NOMO-1 treated with dmso at 0.1 percent for 144 hours (cell line): ENCODE measurements at regions not wholly inside any gene's neighbourhood (a gene's known extent, or its start where the extent isn't known, plus 50 kb on each side); places are given as distances from the start of the nearest gene placed in this dataset.

Experiments
- DNase-seq: peaks from one replicate; lab custom pipeline; 2025; ENCODE audit not compliant: unreplicated experiment; lab: John Stamatoyannopoulos, UW

DNA sequence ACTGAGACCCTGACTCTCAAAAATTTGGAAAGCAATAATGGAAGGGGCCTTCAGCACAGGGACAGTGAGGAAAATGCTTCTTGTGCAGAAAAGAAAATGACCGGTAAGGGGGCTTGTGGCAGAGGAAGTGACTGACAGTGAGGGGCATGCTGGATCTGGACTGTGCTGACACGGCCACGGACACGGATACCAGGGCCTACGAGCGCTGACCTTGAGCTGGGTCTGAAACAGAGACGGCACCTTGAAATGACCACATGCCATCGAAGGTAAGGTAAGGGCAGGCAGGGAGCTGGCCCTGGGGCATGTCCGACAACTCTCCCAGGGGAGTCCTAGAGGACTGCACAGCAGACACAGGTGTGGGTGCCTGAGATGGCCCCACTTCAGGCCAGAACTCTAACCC is 182.1 kb downstream of the RHOU start:
- no peak for DNase-seq

DNA sequence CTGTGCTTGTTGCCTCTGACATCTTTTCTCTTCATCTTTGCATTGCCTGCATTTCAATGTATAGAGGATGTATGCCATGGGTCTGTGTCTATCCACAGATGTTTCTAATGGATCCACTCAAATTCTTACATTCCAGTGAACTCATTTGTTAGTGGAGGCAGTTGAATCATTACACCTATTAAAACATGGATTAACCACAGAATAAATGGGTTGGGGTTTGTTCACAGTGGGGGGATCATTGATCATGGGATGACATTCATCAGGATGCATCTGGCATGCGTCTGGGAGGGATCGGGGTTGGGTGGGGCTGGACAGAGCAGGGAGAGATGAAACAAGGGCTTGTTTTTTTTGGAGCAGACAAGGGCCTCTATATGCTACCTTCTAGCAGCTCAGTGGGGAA is 182.5 kb downstream of the RHOU start:
- no peak for DNase-seq

DNA sequence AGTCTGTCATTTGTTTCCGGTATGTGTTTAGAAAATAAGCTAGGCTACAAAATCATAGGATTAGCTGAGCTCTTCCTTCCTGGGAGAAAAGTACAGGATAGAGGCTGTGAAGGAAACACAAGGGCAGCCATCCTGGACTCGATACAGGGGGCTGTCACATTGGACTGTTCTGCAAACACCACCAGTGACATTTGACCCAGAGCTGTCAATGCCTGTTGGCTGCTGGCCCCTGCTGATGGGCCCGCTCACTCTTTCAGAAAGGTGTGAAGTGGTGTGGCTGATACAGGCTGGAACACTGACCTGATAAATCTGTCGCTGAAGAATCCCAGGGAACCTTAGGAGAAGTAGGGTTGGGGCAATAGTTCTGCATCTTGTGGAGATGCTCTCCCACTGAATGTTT is 183.1 kb downstream of the RHOU start:
- no peak for DNase-seq

DNA sequence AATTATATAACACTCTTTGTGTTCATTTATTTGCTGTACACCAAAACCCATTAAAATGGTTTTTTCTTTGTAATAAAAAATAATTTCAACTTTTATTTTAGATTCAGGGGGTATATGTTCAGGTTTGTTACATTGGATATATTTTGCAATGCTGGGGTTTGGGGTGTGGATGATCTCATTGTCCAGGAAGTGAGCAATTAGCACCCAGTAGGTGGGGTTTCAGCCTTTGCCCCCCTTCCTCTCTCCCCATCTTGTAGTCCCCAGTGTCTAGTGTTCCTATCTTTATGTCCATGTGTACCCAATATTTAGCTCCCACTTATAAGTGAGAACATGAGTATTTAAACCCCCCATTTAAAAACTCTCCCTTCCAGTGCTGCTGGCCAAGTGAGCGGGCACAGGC is 184.6 kb downstream of the RHOU start:
- DNase-seq: no peak

DNA sequence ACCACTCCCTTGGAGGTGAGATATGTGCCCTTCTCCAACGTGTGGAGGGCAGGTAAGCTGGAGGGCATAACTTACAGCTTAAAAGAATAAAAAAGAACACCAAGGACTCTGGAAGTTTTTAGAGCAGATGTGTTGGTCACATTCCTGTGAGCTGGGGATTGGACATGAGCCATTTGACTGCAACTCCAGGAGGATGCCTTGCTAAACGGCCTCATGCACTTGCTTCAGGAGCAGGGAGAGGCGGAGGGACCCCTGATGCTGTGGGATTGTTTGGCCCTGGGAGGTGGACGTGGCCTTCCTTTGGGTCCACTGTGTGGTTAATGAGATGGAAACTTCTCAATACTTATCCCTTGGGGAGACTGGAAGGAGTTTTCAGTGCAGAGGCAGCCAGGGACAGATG is 185.6 kb downstream of the RHOU start:
- DNase-seq: no peak

DNA sequence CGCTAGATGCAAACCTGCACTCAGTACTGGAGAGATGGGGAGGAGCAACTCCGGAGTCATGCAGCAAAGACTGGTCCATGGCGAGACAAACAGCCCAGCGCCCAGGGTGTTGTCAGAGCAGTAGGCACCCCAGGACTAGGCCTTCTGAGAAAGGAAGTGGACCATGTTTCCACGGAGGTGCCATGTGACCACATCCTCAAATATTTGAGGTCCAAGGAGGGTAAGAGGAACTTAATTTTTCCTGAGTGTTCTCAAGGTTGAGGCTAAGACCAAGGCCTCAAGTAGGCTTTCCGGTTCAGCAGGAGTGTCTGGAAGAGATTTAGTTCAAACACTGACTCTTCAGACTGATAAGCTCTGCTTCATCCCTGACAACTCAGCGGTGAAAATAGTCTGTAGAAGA is 186.2 kb downstream of the RHOU start:
- peak; percentile 61 for DNase-seq

DNA sequence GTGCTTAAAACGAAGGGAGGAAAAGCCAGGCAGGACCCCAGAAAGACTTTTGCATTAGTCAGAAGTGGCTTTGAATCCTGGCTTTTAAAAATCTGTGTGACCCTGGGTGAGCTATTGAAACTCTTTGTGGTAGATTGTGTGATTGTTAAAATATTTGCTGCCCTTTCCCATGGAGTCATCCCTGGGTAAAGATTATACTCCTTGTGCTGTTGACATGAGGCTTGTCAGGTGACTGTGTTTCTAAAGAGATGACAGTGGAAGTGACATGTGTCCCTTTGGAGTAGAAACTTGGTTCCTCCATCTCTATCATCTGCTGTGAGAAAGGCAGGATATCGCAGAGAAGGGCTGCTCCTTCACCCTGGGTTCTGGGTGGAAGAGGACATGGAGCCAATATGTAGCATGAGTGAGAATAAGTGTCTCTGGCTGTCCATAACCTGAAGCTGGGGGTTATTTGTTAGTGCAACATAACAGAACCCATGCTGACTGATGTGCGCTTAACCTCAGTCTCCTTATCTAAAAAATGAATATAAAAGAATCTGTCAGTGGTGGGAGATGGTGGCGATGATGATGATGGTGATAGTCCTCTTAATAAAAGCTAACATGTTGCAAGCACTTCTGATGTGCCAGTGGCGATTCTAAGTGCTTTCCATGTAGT is 187.6 kb downstream of the RHOU start:
- no peak for DNase-seq

DNA sequence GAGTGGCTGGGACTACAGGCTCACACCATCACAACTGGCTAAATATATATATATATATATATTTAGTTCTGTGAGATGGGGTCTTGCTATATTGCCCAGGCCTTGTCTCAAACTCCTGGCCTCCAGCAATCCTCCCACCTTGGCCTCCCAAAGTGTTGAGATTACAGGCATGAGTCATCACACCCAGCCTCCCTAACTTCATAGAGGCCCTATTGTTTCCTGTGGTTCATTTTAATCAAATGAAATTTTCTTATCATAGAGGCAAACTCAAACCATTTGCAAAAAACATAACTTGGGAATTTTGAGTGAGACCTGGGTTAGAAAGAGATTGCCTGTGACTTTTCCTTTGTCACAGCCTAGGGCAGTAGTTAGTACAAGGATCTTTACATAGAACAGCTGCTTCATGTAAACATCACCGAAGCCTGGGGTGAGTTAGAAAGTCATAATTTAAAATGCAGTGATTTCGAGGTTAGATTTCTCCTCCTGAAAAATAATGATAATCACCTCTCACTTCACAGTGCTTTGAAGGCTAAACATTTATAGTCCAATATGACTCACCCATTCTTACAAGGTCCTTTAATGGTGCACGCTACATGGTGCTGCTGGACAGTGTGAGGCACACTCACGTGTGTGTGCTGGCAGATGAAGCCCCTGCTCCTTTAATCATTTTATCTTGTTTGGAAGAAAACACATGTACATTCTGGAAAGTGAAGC is 188.9 kb downstream of the RHOU start:
- DNase-seq: no peak

DNA sequence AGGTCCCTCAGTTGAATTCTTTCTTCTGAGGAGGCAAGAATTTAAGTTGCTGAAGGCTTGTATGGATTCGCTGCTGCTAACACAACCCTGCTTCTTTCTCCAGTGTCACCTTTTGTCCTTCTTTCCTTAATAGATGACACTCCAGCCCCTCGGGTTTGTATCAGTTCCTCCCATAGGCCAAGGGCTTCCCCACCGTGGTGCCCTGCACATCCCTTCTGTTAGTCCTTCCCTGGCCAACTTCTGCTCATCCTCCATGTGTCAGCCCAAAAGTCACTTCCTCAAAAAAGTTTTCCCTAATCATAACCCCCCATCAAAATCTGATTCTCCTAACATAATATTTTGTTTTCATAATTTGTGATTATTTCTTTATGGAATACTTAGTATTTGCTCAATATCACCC is 190.4 kb downstream of the RHOU start:
- DNase-seq: no peak

DNA sequence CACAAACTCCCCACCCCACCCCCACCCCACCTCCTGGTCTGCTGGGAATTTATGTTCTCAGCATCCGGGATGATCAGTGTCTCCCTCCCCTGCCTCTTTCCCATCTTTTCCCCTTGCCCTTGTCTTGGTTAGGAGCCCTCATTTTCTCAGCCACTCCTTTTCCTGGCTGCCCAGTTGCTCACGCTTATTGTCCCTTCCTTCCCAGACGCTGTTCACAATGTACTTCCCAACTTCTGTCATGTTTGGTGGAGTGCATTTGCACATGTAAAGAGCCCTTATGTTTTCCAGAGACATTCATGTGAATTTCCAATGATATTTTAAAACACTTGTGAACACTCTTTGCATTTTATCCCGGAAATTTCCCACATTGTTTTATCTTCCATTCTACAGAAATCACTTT is 192.1 kb downstream of the RHOU start:
- no peak for DNase-seq

DNA sequence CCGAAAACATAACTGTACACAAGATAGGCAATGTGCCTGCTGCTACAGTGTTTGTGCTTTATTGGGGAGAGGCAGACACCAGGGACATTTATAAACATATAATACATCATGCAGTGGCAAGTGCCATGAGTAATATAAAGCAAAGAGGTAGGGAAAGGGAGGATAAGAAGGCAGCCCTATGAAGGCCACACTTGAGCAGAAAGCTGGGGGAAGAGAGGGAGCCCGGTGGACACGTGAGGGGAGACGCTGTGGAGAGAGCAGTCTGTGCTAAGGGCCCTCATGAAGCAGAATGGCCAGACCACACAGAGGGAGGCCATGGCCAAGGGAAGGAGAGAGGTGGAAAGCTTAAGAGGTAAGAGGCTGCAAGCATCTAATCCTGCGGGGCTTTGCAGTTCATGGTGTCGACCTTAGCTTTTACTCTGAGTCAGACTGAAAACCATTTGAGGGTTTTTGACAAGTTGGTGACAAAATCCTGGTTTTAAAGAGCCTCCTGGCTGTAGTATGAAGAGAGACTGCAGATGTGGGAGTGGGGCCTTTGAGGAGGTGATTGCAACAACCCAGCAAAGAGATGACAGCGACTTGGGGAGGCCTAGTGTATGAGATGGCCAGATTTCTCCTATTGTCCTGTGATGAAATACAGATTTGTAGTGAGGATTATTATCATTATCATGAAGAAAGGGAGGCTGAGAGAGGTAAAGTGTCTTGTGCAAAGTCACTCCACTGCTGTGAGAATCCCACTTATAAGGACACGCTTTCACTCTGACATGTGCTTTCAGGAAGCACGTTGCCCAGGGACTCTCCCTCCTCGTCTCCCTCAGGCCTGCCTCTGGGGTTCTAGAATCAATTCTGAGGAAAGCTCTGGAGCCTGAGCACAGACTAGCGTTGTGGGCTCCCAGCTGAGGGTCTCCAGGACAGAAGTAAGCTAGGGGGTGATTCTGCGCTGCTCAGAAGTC is 192.9 kb downstream of the RHOU start:
- DNase-seq: no peak

DNA sequence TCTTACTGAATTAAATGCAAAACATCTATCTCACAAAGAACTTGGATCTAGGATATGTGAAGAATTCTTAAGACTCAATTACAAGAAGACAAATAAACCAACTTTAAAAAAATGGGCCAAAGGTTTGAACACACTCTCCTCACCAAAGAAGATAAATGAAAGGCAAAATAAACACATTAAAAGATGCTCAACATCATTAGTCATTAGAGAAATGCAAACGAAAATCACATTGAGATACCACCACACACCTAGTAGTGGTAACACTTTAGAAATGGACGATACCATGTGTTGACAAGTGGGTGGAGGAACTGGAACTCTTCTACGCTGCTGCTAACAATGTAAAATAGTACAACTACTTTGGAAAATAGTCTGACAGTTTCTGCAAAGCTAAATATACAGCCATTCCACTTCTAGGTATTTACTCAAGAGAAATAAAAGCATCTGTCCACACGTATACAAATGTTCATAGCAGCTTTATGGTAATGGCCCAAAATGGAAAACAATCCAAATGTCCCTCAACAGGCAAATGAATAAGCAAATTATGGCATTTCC is 194.3 kb downstream of the RHOU start:
- no peak for DNase-seq

DNA sequence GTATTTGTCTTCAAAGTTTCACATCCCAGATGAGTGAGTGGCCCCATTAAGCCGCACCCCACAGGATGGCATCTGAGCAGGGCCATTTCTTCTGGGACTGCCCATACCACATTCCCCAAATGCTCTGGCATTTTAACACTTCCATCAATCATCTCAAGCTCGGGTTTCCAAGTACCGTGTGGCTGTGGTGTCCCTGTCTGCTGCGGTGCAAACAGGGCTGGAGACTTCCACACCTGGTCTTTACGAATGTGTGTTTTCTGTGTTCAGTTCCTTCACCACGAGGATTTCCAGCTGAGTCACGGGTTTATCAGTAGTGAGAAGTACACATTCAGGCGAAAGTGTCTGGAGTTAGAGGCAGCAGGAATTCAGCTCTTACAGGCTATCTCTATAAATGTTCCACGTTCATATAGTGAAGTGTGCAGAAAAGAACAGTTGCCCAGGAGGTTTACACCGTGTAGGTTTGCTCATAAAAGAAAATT is 195.2 kb downstream of the RHOU start:
- DNase-seq: no peak

DNA sequence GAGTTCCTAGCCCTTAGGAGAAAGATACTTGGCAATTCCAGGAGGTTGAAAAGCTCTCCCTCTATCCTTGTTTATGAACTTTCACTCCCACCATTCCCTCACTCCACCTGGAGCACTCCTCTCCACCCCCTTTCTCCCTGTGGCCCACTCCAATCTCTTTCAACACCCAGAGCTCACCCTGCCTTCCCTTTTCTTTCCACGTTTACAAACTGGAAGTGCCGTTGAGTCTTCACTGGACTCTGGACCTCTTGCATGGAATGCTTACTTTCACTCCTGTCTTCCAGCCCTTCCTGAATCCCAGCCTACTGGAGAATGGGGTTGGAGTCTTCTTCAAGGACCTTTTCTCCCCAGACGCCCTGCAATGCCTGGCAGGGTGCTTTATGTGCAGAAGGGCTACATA is 198.5 kb downstream of the RHOU start:
- no peak for DNase-seq

DNA sequence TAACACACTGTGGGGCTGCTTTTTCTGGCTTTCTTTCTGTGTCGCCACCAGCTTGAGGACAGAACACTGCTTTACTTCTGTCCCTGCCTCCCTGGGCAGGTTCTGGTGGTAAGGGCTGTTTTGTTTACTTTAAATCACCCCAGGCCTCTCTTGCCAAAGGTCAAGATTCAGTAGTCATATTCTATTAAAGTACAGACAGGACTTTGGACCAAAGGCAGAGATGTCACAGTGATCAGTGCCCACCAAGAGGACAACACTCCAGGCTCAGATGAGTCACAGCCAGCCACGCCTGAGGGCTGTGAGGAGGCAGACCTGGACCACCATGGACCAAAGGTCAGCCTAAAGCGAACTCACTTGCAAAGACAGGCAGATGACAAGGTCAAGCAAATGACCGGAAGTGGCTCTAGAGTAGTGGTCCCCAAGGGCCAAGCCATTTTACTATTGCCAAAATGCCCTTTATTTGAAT is 200.0 kb downstream of the RHOU start:
- no peak for DNase-seq

DNA sequence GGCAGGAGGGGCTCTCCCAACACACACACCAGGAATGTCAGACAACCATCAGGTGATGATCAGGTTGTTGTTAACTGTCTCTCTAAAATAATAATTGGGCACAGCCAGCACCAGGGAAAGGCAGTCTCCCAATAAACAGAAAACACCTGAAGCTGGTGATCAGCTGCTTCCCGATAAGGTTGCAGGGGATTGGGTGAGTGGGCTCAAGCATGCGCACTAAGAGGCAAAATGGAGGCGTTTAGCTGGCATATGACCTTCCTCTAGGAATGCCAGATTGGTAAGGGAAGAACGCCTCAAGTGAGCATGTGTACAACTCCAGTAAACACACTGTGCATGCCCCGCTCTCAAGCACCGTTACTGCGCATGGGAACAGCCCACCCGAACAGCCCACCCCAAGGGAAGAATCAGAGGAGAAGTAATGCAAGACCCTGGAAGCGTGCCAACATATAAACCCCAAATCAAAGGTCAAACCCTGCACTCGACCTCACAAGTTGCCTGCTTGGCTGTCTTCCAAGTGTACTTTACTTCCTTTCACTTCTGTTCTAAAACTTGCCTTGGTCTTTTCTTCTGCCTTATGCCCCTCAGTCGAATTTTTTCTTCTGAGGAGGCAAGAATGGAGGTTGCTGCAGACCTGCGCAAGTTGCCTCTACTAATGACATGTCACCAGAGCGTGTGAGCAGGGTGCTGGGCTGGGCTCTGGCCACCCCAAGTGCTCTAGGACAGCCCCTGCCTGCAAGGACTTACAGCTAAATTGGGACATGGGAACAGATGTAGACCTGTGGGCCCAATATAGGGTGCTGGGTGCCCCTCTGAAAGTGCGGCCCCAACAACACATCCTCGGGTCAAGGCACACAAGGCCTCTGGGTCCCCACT is 200.8 kb downstream of the RHOU start:
- DNase-seq: peak; percentile 31

DNA sequence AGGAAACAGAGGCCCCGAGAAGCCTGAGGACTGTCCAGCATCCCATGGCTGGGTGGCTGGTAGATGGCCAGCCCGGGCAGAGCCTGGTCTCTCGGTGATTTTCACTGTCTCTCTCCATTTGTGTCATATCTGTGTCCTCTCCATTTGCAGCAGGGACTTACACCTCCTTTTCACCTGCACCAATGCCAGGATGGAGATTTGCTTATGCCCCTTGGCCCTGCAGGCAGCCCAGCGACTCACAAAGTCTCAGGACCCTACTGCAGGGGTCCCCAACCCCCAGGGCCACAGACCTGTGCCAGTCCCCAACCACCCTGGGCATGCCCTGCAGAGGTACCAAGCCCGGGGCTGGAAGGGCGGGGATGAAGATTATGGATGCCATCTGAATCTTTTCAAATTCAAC is 201.6 kb downstream of the RHOU start:
- no peak for DNase-seq

DNA sequence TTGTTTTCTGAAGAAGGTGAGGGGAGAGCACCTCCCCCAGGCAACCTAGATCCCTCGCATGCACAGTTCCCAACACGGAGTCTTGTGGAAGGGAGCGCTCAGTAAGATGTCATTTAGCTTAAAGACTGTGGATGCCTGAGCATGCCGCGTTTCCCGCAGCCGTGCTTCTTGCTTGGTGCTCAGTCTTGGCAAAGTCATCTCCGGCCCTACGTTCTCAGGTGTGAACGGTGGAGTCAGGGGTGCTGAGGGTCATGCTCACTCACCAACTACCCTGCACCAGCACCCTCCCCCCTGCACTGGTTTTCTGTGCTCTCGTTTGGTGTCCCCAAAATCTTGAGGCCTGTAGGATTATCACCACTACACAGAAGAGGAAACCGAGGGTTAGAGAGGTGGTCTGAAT is 202.1 kb downstream of the RHOU start:
- no peak for DNase-seq

DNA sequence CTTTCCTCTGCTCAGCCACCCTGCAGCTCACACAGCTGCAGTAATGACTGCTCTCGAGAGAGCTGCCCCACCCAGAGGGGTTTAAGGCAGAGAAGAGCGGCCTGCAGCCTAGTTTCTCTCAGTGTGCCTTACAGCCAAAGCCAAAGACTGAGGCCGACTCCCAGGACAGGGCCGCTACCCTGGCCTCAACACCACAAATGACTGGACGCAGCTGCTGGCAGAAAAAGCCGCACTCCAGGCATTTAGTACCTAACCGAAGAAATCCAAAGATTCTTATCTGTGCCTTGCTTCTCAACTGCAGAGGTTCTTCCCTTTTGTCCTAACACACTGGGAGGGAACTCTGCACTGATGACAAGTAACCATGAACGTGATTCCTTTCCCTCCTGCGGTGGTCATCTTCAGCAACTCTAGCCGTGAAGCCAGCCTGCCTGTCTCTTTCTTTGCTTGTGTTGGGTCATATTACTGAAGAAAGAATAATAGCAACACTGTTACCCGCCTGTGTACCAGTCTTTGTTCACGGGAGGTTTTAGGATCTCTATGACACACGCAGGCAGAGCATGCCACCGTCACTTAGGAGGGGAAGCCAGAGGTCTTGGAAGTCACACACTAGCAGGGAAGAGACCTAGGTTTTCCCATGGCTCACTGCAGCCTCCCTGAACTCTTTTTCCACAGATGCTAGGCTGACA is 202.7 kb downstream of the RHOU start:
- DNase-seq: no peak

DNA sequence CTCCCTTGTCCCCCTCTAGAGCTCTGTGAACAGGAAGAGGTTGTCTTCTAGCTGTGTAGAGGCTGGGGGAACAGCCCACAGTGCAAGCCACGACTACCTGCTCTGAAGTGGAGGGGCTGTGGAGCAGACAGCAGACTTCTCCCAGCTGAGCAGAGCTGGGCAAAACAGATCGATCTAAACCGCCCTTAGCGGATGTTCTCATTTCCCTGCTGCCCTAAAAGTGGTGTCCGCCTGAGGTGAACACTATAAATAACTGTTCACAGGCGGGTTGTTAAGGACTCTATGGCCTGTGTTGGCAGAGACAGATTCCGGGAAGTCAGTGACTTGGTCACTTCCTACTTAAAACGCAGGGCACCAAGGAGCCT is 203.2 kb downstream of the RHOU start:
- peak; percentile 48 for DNase-seq
